ENCODE measurements at regions not wholly inside any gene's neighbourhood (a gene's known extent, or its start where the extent isn't known, plus 50 kb on each side); places are given as distances from the start of the nearest gene placed in this dataset.
A peak's percentile ranks its signal among the peaks of the same experiment; 100 is the strongest.

- TF ChIP-seq CTCF (IDR thresholded peaks at IDR 0.05 in 2 of 3, conservative IDR thresholded peaks at IDR 0.05 in 1 of 3; ENCODE audit: control insufficient read depth in 2 of 3, extremely low read depth in 1 of 3, insufficient read depth in 1 of 3, low read depth in 3 of 3, low read length in 3 of 3) (peak in 1 of 3 experiments; percentile 33; a peak in 1 of 6 replicates), ATF7 (IDR thresholded peaks at IDR 0.05; ENCODE audit: low read depth) (no peak), EZH2 (IDR thresholded peaks at IDR 0.05; ENCODE audit: borderline replicate concordance, control insufficient read depth, low read depth, low read length) (no peak), HDAC2 (IDR thresholded peaks at IDR 0.05) (no peak), POLR2A (IDR thresholded peaks at IDR 0.05; ENCODE audit: low read depth, low read length) (no peak), POLR2AphosphoS5 (IDR thresholded peaks at IDR 0.05; ENCODE audit: low read length) (no peak)
Measured at GRCh38 chr3:28799084-28799483, 450.5 kb upstream of the AZI2 start.

Measured in GM12878 (cell line).